ENCODE measurements at regions not wholly inside any gene's neighbourhood (a gene's known extent, or its start where the extent isn't known, plus 50 kb on each side); places are given as distances from the start of the nearest gene placed in this dataset.
"Not testable (repeated sequence)": the region's sequence is repeated elsewhere in the genome, so short reads cannot be mapped to it uniquely, and the experiment has no call there.

DNA sequence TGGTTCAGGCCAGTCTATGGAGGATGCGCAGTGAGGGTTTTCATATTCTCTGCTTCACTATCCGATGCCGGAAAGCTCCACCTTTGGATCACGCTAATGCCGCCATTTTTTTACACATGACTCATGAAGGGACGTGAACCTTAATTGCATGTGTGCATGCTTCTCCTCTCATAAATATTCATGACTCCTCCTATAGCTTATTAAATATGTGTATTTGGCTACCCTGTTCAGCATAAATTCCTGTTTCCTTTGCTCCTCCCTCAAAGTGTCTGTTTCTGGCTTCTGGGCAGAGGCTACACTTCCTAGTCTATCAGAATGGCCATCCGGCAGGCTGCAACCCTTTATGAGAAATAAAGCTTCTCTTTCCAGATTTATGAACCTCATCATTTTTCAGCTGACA lies 1890.8 kb downstream of the KHDRBS2 start:
- TF ChIP-seq, protein P1, sequence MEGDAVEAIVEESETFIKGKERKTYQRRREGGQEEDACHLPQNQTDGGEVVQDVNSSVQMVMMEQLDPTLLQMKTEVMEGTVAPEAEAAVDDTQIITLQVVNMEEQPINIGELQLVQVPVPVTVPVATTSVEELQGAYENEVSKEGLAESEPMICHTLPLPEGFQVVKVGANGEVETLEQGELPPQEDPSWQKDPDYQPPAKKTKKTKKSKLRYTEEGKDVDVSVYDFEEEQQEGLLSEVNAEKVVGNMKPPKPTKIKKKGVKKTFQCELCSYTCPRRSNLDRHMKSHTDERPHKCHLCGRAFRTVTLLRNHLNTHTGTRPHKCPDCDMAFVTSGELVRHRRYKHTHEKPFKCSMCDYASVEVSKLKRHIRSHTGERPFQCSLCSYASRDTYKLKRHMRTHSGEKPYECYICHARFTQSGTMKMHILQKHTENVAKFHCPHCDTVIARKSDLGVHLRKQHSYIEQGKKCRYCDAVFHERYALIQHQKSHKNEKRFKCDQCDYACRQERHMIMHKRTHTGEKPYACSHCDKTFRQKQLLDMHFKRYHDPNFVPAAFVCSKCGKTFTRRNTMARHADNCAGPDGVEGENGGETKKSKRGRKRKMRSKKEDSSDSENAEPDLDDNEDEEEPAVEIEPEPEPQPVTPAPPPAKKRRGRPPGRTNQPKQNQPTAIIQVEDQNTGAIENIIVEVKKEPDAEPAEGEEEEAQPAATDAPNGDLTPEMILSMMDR (conservative IDR thresholded peaks at IDR 0.05 in 1 of 2, IDR thresholded peaks at IDR 0.05 in 1 of 2; ENCODE audit: low read depth in 1 of 2, low read length in 2 of 2), result not testable (repeated sequence)
- TF ChIP-seq EZH2 (IDR thresholded peaks at IDR 0.05; ENCODE audit: low read length, missing control alignments), result not testable (repeated sequence)

All from fibroblast of lung (primary cell).